BE2C (cell line): ENCODE measurements at regions not wholly inside any gene's neighbourhood (a gene's known extent, or its start where the extent isn't known, plus 50 kb on each side); places are given as distances from the start of the nearest gene placed in this dataset.
A peak's percentile ranks its signal among the peaks of the same experiment; 100 is the strongest.

ENCODE experiments used
- DNase-seq: peaks from one replicate; pipeline ENCODE4 v3.0.0-alpha.2; 2020
- H3K27me3 ChIP-seq: fragments of 250-450 bp; sonication (Bioruptor Pico); 2 replicates; pipeline ENCODE4 v1.5.1; 2020; ENCODE audit warnings: mild to moderate bottlenecking
- H3K36me3 ChIP-seq: fragments of 250-450 bp; sonication (Bioruptor Pico); 2 replicates; pipeline ENCODE4 v1.5.1; 2020; ENCODE audit warnings: mild to moderate bottlenecking
- H3K4me1 ChIP-seq: fragments of 250-450 bp; sonication (Bioruptor Pico); 2 replicates; pipeline ENCODE4 v1.5.1; 2020
- H3K4me3 ChIP-seq: 2 replicates; pipeline ENCODE4 v1.5.1; 2011; ENCODE audit warnings: low read depth, low read length
- H3K9me3 ChIP-seq: fragments of 250-450 bp; sonication (Bioruptor Pico); 2 replicates; pipeline ENCODE4 v1.5.1; 2020
- CTCF ChIP-seq: IDR thresholded peaks from 2 replicates; pipeline ENCODE4 v1.5.1; 2012; ENCODE audit warnings: mild to moderate bottlenecking, low read depth, low read length

- TF ChIP-seq CTCF: no peak
- no peaks in the 10 kb centered on the region for H3K9me3 ChIP-seq
- H3K4me3 ChIP-seq: no peak overlapping the region
- H3K36me3 ChIP-seq: no peaks in the 10 kb centered on the region
- peaks cover 23% of the 10 kb centered on the region for H3K27me3 ChIP-seq
- H3K4me1 ChIP-seq: no peaks in the 10 kb centered on the region
- DNase-seq: no peak
Observed at GRCh38 chr6:20279051-20279450, 66.8 kb upstream of the MBOAT1 start.

DNA sequence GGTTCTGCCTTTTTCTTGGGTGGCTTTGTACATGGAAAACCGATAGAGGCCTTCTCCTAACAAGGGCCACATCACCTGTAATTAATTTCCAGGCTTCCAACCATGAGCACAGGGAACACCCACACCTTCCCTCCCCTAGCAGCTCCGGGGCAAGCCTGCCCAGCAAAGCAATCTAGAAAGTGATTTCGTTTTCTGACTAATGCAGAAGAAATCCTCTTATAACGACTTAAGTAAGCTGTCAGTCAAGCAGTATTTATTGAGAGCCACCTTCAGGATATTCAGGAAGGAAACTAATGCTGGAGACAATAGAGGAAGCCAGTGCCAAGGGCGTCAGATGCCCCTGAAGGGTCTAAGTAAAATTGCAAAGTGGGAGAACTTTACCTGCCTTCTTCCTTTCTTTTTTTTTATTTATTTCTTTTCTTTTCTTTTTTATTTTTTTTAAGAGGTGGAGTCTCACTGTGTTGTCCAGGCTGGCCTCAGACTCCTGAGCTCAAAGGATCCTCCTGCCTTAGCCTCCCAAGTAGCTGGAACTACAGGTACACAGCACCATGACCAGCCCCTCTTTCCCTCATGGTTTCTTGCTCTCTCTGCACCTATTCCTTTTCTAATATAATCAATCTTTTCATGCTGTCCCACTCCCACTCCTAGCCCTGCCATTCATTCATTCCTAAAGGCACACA, 67.5 kb upstream of the MBOAT1 start:
- no peak for TF ChIP-seq CTCF
- Histone ChIP-seq H3K4me3 (no peak overlapping the region), H3K4me1 (no peaks in the 10 kb centered on the region), H3K36me3 (no peaks in the 10 kb centered on the region), H3K9me3 (no peaks in the 10 kb centered on the region), H3K27me3 (peaks cover 23% of the 10 kb centered on the region)
- no peak for DNase-seq

DNA sequence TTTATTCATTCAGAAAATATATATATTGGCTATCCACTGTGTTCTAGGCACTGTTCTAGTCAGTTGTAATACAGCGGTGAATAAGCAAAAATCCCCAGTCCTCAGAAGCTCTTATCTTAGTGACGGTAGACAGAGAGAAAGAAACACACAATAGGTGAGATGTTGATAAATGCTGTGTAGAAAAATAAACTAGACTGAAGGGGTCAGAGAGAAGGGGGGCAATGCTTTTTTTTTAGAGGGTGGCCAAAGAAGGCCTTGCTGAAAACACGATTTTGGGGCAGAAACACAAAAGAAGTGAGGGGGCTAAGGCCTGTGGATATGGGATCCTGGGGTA, 68.0 kb upstream of the MBOAT1 start:
- no peaks in the 10 kb centered on the region for H3K9me3 ChIP-seq
- H3K27me3 ChIP-seq: peaks cover 23% of the 10 kb centered on the region
- no peaks in the 10 kb centered on the region for H3K4me1 ChIP-seq
- TF ChIP-seq CTCF: no peak
- no peak for DNase-seq
- no peaks in the 10 kb centered on the region for H3K36me3 ChIP-seq
- H3K4me3 ChIP-seq: no peak overlapping the region

DNA sequence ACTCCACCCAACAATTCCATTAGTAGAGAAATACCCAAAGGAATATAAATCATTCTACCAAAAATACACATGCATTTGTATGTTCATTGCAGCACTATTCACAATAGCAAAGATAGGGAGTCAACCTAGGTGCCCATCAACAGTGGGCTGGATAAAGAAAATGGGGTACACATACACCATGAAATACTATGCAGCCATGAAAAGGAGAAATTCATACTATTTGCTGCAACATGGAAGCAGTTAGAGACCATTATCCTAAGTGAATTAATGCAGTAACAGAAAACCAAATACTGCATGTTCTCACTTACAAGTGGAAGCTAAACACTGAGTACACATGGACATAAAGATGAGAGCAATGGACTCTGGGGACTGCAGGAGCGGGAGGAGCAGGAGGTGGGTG, 72.4 kb upstream of the MBOAT1 start:
- H3K4me1 ChIP-seq: no peaks in the 10 kb centered on the region
- no peak for TF ChIP-seq CTCF

DNA sequence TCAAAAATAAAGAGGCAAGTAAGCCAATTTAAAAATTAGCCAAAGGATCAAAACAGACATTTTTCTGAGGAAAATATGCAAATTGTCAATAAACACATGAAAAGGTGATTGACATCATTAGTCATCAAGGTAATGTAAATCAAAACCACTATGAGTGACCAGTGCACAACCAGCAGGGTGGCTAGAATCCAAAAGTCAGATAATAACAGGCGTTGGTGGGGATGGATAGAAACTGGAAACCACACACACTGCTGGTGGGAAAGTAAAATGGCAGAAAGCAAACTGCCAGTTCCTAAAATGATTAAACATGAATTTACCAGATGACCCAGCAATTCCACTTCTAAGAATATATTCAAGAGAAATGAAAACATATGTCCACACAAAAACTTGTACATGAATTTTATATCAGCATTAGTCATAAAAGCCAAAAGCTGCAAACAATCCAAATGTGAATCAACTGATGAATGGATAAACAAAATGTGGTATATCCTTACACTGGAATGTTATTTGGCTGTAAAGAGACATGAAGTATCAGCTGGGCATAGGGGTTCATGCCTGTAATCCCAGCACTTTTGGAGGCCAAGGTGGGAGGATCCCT, 74.8 kb upstream of the MBOAT1 start:
- Histone ChIP-seq H3K27me3 (no peaks in the 10 kb centered on the region), H3K36me3 (no peaks in the 10 kb centered on the region), H3K4me3 (no peak overlapping the region), H3K9me3 (no peaks in the 10 kb centered on the region), H3K4me1 (no peaks in the 10 kb centered on the region)
- TF ChIP-seq CTCF: no peak
- no peak for DNase-seq

More for the DNA sequence above, 72.4 kb upstream of the MBOAT1 start:
- H3K4me3 ChIP-seq: no peak overlapping the region
- no peaks in the 10 kb centered on the region for H3K36me3 ChIP-seq
- no peaks in the 10 kb centered on the region for H3K9me3 ChIP-seq
- no peak for DNase-seq
- H3K27me3 ChIP-seq: peaks cover 1% of the 10 kb centered on the region

GRCh38 chr6:20291764-20292580, 79.7 kb upstream of the MBOAT1 start:
- peak; percentile 74 for DNase-seq
- 0 out of 2 replicates have a peak, but pooled peaks cover under 1% of the 10 kb centered on the region for H3K27me3 ChIP-seq
- no peaks in the 10 kb centered on the region for H3K9me3 ChIP-seq
- TF ChIP-seq CTCF: peak; percentile 96
- no peak overlapping the region for H3K4me3 ChIP-seq
- H3K4me1 ChIP-seq: no peaks in the 10 kb centered on the region
- no peaks in the 10 kb centered on the region for H3K36me3 ChIP-seq
